Calu3 (cell line): ENCODE measurements at regions not wholly inside any gene's neighbourhood (a gene's known extent, or its start where the extent isn't known, plus 50 kb on each side); places are given as distances from the start of the nearest gene placed in this dataset.

Experiments used
- BruUV-seq: library from RNA; stranded (reverse); fragments of 400-500 nt; replicated peaks from 2 replicates; lab custom pipeline; 2021; lab: Mats Ljungman, UMichigan
- CTCF ChIA-PET: fragments of 300-600 bp; sonication (Branson Sonifier 250); formaldehyde crosslinking; loops from one replicate; lab custom pipeline; 2022; ENCODE audit warnings: antibody characterized with exemption; lab: Charles Lee
- DNase-seq: peaks from one replicate; pipeline ENCODE4 v3.0.0; 2022
- H3K27ac Mint-ChIP-seq: one replicate; pipeline ENCODE4 v1.8.0; 2022; ENCODE audit warnings: mixed read lengths; ENCODE audit not compliant: unreplicated experiment
- H3K27me3 Mint-ChIP-seq: one replicate; pipeline ENCODE4 v1.8.0; 2022; ENCODE audit warnings: mixed read lengths; ENCODE audit not compliant: unreplicated experiment
- H3K36me3 Mint-ChIP-seq: one replicate; pipeline ENCODE4 v1.8.0; 2022; ENCODE audit warnings: mild to moderate bottlenecking, moderate library complexity, mixed read lengths; ENCODE audit not compliant: insufficient read depth, unreplicated experiment
- H3K4me1 Mint-ChIP-seq: one replicate; pipeline ENCODE4 v1.8.0; 2022; ENCODE audit warnings: mild to moderate bottlenecking, low read depth, mixed read lengths; ENCODE audit not compliant: unreplicated experiment
- H3K4me3 Mint-ChIP-seq: one replicate; pipeline ENCODE4 v1.8.0; 2022; ENCODE audit warnings: mild to moderate bottlenecking, low read depth, moderate library complexity, mixed read lengths; ENCODE audit not compliant: unreplicated experiment
- H3K9me3 Mint-ChIP-seq: one replicate; pipeline ENCODE4 v1.8.0; 2022; ENCODE audit warnings: low read depth, mixed read lengths; ENCODE audit not compliant: unreplicated experiment
- intact Hi-C: fragments of 100-400 bp; cut with micrococcal nuclease; formaldehyde crosslinking; loops from one replicate; pipeline ENCODE4 v1.10.0; 2022; ENCODE audit not compliant: unreplicated experiment
- TF ChIP-seq, protein P1 (sequence below): fragments of 200-600 bp; IDR thresholded peaks from one replicate; pipeline ENCODE4 v1.8.0; 2022; ENCODE audit warnings: antibody characterized with exemption; ENCODE audit not compliant: unreplicated experiment

DNA sequence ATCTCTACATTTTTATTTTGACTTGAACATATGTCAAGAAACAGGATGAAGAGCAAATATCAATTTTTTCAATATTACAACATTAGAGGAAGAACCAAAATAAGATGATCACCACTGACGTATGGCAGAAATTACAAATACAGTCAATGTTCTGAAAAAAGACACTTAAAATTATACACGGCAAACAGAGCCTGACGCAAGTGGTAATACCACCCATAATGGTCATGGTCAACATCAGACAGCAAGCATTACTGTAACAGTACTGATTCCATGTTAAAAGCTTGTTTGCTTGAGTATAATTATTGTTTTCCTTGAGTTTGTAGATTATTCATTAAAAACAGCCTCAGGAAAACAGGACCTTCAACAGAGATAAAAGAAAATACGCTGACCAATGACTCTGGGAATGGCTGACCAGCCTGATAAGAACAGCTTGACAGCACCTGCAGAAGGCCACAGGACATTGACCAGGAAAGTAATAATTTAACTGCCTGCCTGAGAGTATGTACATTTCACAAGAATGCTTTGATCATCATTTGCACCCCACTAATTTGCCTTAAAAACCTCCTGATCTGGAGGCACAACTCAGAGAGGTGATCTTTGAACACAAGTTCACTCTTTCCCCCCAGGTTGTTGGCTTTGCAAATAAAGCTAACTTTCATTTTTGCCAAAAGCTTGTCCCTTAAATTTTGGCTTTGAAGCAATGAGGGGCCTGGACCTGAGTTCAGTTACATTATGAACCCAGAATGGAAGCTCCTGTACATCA, 187.3 kb downstream of the IPO8 start:
- no peaks in the 10 kb centered on the region for H3K36me3 Mint-ChIP-seq
- TF ChIP-seq, protein P1, sequence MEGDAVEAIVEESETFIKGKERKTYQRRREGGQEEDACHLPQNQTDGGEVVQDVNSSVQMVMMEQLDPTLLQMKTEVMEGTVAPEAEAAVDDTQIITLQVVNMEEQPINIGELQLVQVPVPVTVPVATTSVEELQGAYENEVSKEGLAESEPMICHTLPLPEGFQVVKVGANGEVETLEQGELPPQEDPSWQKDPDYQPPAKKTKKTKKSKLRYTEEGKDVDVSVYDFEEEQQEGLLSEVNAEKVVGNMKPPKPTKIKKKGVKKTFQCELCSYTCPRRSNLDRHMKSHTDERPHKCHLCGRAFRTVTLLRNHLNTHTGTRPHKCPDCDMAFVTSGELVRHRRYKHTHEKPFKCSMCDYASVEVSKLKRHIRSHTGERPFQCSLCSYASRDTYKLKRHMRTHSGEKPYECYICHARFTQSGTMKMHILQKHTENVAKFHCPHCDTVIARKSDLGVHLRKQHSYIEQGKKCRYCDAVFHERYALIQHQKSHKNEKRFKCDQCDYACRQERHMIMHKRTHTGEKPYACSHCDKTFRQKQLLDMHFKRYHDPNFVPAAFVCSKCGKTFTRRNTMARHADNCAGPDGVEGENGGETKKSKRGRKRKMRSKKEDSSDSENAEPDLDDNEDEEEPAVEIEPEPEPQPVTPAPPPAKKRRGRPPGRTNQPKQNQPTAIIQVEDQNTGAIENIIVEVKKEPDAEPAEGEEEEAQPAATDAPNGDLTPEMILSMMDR = no peak
- no peak overlapping the region for H3K27ac Mint-ChIP-seq
- CTCF ChIA-PET = no interaction called here
- no TSS peak for BruUV-seq
- no peak overlapping the region for H3K4me3 Mint-ChIP-seq
- intact Hi-C loops = no loop called here
- peaks cover 30% of the 10 kb centered on the region for H3K27me3 Mint-ChIP-seq
- DNase-seq = no peak
- H3K9me3 Mint-ChIP-seq = no peaks in the 10 kb centered on the region
- H3K4me1 Mint-ChIP-seq = no peaks in the 10 kb centered on the region

- BruUV-seq = no TSS peak
- Mint-ChIP-seq H3K4me1 (no peaks in the 10 kb centered on the region), H3K4me3 (no peak overlapping the region), H3K9me3 (no peaks in the 10 kb centered on the region), H3K36me3 (no peaks in the 10 kb centered on the region), H3K27me3 (peaks cover 30% of the 10 kb centered on the region), H3K27ac (no peak overlapping the region)
- DNase-seq = no peak
- intact Hi-C loops = no loop called here
- CTCF ChIA-PET = no interaction called here
- TF ChIP-seq, protein P1 = no peak
These were observed 188.1 kb downstream of the IPO8 start for GRCh38 chr12:30507576-30507975.

DNA sequence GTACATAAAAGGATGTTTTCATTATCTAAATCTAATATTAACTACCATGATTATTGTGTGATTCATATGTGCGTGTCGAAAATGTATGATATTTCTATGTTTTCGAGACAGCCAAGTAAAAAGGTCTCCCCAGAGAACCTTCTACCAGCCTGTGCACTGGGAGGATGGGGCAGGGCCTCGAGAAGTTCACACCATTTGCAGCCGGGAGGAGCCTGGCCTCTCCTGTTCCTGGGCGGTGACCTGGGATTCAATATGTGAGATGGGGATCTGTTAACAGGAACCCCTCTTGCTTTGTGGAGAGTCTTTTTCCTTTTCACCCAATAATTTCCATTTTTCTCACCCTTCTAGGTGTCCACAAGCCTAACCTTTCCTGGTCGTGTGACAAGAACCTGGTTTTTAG, 189.3 kb downstream of the IPO8 start:
- Mint-ChIP-seq H3K4me1 (no peaks in the 10 kb centered on the region), H3K27ac (no peak overlapping the region), H3K36me3 (no peaks in the 10 kb centered on the region), H3K27me3 (peaks cover 30% of the 10 kb centered on the region), H3K4me3 (no peak overlapping the region), H3K9me3 (no peaks in the 10 kb centered on the region)
- intact Hi-C loops = no loop called here
- CTCF ChIA-PET = no interaction called here
- DNase-seq = no peak
- no TSS peak for BruUV-seq
- TF ChIP-seq, protein P1 = no peak

GRCh38 chr12:30501718-30502117, 194.0 kb downstream of the IPO8 start:
- intact Hi-C loops = no loop called here
- H3K4me3 Mint-ChIP-seq = no peak overlapping the region
- H3K9me3 Mint-ChIP-seq = no peaks in the 10 kb centered on the region
- TF ChIP-seq, protein P1 = no peak
- no peaks in the 10 kb centered on the region for H3K4me1 Mint-ChIP-seq
- no peaks in the 10 kb centered on the region for H3K36me3 Mint-ChIP-seq
- H3K27ac Mint-ChIP-seq = no peak overlapping the region
- H3K27me3 Mint-ChIP-seq = peaks cover 17% of the 10 kb centered on the region
- DNase-seq = no peak
- BruUV-seq = no TSS peak
- CTCF ChIA-PET = no interaction called here
